Left lung (tissue), 4 donors: ENCODE measurements at regions not wholly inside any gene's neighbourhood (a gene's known extent, or its start where the extent isn't known, plus 50 kb on each side); places are given as distances from the start of the nearest gene placed in this dataset.

Experiments used
- ATAC-seq: fragments of 200-7000 bp; cut with Tn5 transposase; one replicate; pipeline ENCODE4 v1.9.1; 2020; ENCODE audit warnings: moderate library complexity
- DNase-seq, 4 donors: peaks; one replicate each; pipeline ENCODE4 v3.0.0-alpha.2; 2013 to 2020
- H3K27ac ChIP-seq, 2 donors: fragments of 200-600 bp; sonication (generic) in 1 of 2; one replicate each; pipeline versions ENCODE4 v1.5.0 to v1.8.0; 2020 to 2021
- H3K27me3 ChIP-seq, 2 donors: fragments of 200-600 bp; sonication (generic) in 1 of 2; one replicate each; pipeline versions ENCODE4 v1.5.0 to v1.8.0; 2020 to 2021
- H3K36me3 ChIP-seq, 2 donors: fragments of 200-600 bp; sonication (generic) in 1 of 2; one replicate each; pipeline versions ENCODE4 v1.5.0 to v1.8.0; 2020 to 2021
- H3K4me1 ChIP-seq, 2 donors: fragments of 200-600 bp; one replicate each; pipeline ENCODE4 v1.8.0; 2021
- H3K4me3 ChIP-seq, 2 donors: fragments of 200-600 bp; sonication (generic) in 1 of 2; one replicate each; pipeline versions ENCODE4 v1.5.0 to v1.8.0; 2020 to 2021; ENCODE audit warnings: mild to moderate bottlenecking in 1 of 2
- H3K9me3 ChIP-seq, 2 donors: fragments of 200-600 bp; sonication (generic) in 1 of 2; one replicate each; pipeline versions ENCODE4 v1.5.0 to v1.8.0; 2020 to 2021
- intact Hi-C, 2 donors: fragments of 100-400 bp; cut with DNase I; formaldehyde crosslinking; loops; one replicate each; pipeline versions ENCODE4 v1.11.2 to v1.14.2; 2022
- TF ChIP-seq, protein P1 (sequence below), 2 donors: fragments of 200-600 bp; sonication (generic) in 1 of 2; IDR thresholded peaks; one replicate each; pipeline versions ENCODE4 v1.5.0 to v1.8.0; 2021; ENCODE audit warnings: antibody characterized with exemption in 2 of 2
- donor health status: DM: no; HTN: yes; CAD: no.
- donor health status: DM: no; HTN: no; CAD: no.

DNA sequence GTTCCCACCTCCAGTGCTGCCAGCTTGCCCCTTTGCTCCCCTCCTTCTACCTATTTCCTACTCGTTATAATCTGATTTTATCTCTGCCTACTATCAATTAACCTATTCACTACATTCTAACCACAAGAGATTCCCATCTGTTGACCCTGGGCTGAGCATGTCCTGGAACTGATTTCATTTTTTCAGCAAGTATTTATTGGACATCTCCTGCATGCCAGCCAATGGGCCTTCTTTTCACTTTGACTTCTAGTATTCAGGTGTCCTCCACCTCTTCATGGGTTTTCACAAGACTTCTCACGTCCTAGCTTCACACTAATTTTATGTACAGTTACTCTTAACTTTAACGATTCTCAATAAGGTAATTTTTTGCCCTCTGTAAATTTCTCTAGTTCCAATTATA, 282.7 kb upstream of the KLHL1 start:
- ATAC-seq (no peak), DNase-seq (no peak)
- H3K27ac ChIP-seq = no peak overlapping the region
- H3K36me3 ChIP-seq = no peaks in the 10 kb centered on the region
- intact Hi-C loops = no loop called here
- no peaks in the 10 kb centered on the region for H3K27me3 ChIP-seq
- TF ChIP-seq, protein P1, sequence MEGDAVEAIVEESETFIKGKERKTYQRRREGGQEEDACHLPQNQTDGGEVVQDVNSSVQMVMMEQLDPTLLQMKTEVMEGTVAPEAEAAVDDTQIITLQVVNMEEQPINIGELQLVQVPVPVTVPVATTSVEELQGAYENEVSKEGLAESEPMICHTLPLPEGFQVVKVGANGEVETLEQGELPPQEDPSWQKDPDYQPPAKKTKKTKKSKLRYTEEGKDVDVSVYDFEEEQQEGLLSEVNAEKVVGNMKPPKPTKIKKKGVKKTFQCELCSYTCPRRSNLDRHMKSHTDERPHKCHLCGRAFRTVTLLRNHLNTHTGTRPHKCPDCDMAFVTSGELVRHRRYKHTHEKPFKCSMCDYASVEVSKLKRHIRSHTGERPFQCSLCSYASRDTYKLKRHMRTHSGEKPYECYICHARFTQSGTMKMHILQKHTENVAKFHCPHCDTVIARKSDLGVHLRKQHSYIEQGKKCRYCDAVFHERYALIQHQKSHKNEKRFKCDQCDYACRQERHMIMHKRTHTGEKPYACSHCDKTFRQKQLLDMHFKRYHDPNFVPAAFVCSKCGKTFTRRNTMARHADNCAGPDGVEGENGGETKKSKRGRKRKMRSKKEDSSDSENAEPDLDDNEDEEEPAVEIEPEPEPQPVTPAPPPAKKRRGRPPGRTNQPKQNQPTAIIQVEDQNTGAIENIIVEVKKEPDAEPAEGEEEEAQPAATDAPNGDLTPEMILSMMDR (IDR thresholded peaks at IDR 0.05) = no peak
- no peak overlapping the region for H3K4me3 ChIP-seq
- no peaks in the 10 kb centered on the region for H3K9me3 ChIP-seq
- H3K4me1 ChIP-seq = no peaks in the 10 kb centered on the region

DNA sequence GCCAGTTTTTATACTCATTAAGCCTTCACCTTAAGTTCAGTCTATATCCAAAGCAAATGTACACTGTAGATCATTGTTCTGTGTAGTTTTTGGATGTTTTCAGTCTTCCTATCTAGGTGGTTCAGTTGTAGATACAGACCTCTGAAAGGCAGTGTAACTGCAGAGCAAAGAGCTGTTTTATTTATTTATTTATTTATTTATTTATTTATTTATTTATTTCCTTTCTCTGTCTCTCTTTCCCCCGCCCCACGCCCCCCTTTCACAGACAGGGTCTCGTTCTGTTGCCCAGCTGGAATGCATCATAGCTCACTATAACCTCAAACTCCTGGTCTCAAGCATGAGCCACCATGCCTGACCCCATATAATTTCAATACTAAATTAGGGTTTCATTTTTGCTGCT, 281.8 kb upstream of the KLHL1 start:
- TF ChIP-seq, protein P1 (IDR thresholded peaks at IDR 0.05) = no peak
- intact Hi-C loops = no loop called here

DNA sequence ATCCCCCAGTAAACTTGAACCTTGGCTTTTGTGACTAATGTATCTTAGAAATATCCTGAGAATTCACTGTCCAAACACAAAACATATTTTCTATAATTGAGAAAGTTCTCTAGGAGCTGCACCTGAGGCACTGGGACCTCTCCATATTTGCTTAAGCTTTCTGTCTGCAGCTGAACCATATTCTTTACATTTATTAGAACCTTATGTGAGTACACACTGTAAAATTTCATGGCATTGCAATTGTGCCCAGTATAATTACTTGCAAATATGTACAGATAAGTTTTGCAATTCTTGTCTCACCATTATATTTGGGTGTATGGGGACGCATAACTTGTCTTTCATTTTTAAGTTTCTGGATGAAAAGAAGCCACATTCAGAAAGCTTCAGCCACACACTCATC, 280.7 kb upstream of the KLHL1 start:
- no peak for ATAC-seq
- Histone ChIP-seq H3K27ac (no peak overlapping the region), H3K27me3 (no peaks in the 10 kb centered on the region), H3K9me3 (no peaks in the 10 kb centered on the region), H3K4me3 (no peak overlapping the region), H3K4me1 (no peaks in the 10 kb centered on the region), H3K36me3 (no peaks in the 10 kb centered on the region)
- no peak for DNase-seq
- TF ChIP-seq, protein P1 (IDR thresholded peaks at IDR 0.05) = no peak
- intact Hi-C loops = no loop called here

More for the DNA sequence above, 281.8 kb upstream of the KLHL1 start:
- no peaks in the 10 kb centered on the region for H3K4me1 ChIP-seq
- H3K27me3 ChIP-seq = no peaks in the 10 kb centered on the region
- ATAC-seq (no peak), DNase-seq (no peak)
- no peak overlapping the region for H3K4me3 ChIP-seq
- H3K36me3 ChIP-seq = no peaks in the 10 kb centered on the region
- H3K9me3 ChIP-seq = no peaks in the 10 kb centered on the region
- H3K27ac ChIP-seq = no peak overlapping the region

DNA sequence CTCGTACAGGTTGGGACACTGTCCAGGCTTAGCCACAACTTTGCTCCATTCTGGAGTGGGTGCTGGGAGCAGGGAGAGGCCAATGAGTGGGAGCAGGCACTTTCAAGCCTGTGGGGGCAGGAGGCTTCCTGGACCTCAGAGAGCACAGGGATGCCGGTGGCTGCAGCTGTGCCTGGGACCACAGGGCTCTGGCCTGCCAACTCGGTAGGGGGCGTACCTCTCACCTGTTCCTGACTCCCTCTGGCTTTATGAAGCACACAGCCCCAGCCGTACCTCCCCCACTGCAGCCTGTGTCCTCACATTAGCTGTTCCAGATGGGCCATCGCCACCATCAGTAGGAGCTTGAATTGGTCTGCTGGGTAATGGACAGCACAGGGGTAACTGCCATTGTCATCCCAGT, 278.7 kb upstream of the KLHL1 start:
- Histone ChIP-seq H3K4me3 (no peak overlapping the region), H3K9me3 (no peaks in the 10 kb centered on the region), H3K27ac (no peak overlapping the region), H3K4me1 (no peaks in the 10 kb centered on the region), H3K27me3 (no peaks in the 10 kb centered on the region), H3K36me3 (no peaks in the 10 kb centered on the region)
- intact Hi-C loops = no loop called here
- TF ChIP-seq, protein P1 (IDR thresholded peaks at IDR 0.05) = no peak
- ATAC-seq (no peak), DNase-seq (peak in 1 of 4 donors; percentile 41)

DNA sequence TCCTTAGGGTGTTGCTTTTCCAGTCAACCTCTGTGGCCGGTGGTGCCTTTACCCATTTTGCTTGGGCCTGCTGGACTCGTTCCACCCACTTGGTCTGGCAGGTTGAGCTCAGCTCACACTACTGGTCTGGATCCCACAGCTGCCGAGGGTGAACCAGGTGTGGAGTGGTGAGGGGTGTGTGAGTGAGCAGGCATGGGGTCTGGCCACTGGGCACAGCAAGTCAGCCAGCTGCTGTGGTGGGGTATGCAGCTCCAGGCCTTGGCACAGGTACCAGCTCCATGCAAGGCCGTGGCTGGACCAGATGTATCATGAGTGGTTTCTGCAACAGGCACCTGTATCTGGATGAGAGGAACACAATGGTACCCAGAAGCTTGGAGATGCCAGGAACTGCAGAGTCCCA, 277.6 kb upstream of the KLHL1 start:
- intact Hi-C loops = no loop called here
- Histone ChIP-seq H3K4me3 (no peak overlapping the region), H3K36me3 (no peaks in the 10 kb centered on the region), H3K27ac (no peak overlapping the region), H3K9me3 (no peaks in the 10 kb centered on the region), H3K4me1 (no peaks in the 10 kb centered on the region), H3K27me3 (no peaks in the 10 kb centered on the region)
- TF ChIP-seq, protein P1 (IDR thresholded peaks at IDR 0.05) = no peak
- peak in 1 of 4 donors; percentile 45 for DNase-seq
- no peak for ATAC-seq
